ENCODE measurements at regions not wholly inside any gene's neighbourhood (a gene's known extent, or its start where the extent isn't known, plus 50 kb on each side); places are given as distances from the start of the nearest gene placed in this dataset.
"Not testable (repeated sequence)": the region's sequence is repeated elsewhere in the genome, so short reads cannot be mapped to it uniquely, and the experiment has no call there.

DNA sequence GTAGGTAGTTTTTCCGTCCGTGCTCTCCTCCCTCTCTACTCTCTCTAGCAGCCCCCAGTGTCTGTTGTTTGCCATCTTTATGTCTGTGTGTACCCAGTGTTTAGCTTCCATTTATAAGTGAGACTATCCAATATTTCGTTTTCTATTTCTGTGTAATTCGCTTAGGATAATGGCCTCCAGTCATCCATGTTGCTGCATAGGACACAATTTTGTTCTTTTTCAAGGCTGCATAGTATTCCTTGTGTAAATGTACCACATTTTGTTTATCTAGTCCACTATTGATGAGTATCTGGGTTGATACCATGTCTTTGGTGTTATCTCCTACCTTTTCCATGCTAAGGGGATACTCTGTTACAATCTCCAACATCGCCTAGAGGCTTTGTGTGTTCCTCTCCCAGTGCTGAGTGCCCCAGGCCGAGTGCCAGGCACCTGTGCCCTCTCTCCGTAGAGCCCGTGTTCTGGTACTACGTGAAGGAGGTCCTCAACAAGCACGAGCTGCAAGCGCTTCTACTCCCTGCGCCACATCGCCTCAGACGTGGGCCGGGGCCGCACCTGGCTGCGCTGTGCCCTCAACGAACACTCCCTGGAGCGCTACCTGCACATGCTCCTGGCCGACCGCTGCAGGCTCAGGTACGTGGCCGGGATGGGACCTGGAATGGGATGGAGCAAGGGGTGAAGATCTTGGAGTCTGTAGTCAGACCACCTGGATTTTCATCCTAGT is 51.0 kb downstream of the NPIPB11 start:
- H3K79me2 ChIP-seq (ENCODE audit: insufficient read depth, low read length); H3K9ac ChIP-seq (ENCODE audit: insufficient read depth, low read depth, low read length); H3K36me3 ChIP-seq (replicated peaks in 1 of 2; ENCODE audit: control insufficient read depth in 1 of 2, insufficient read depth in 2 of 2, low read length in 2 of 2); in situ Hi-C loops (cut with HindIII; ENCODE audit: extremely low pct_ligation_motif_present, low pct_unique_long_range_greater_than_20kb); DNase-seq (ENCODE audit: low spot score); H3K27ac ChIP-seq (ENCODE audit: extremely low read length, insufficient read depth, low read length); CTCF ChIA-PET (ENCODE audit: low intra/inter-chr PET ratio, low total read pairs); H2AFZ ChIP-seq (ENCODE audit: low read length); H3K4me2 ChIP-seq (ENCODE audit: low read depth, low read length); H4K20me1 ChIP-seq (ENCODE audit: insufficient read depth, low read length); POLR2A ChIA-PET; ATAC-seq; BruUV-seq (replicated peaks); FAIRE-seq; H3K4me3 ChIP-seq (replicated peaks in 1 of 3; ENCODE audit: insufficient read depth in 1 of 3, low read depth in 2 of 3, low read length in 3 of 3); H3K9me3 ChIP-seq (ENCODE audit: low read length); intact Hi-C loops (cut with micrococcal nuclease; ENCODE audit: unreplicated experiment); H3K27me3 ChIP-seq (ENCODE audit: control insufficient read depth in 1 of 2, insufficient read depth in 2 of 2, low read length in 2 of 2): not testable (repeated sequence)
- 91% methylated on average over 20 of the region's 23 CpGs for WGBS (ENCODE audit: low lambda C conversion rate)
- peaks cover 22% of the 10 kb centered on the region for H3K4me1 ChIP-seq (ENCODE audit: insufficient read depth, low read length)

- H3K27me3 ChIP-seq (ENCODE audit: control insufficient read depth in 1 of 2, insufficient read depth in 2 of 2, low read length in 2 of 2); FAIRE-seq; intact Hi-C loops (cut with micrococcal nuclease; ENCODE audit: unreplicated experiment); H3K4me2 ChIP-seq (ENCODE audit: low read depth, low read length); H4K20me1 ChIP-seq (ENCODE audit: insufficient read depth, low read length); H3K9ac ChIP-seq (ENCODE audit: insufficient read depth, low read depth, low read length); H3K79me2 ChIP-seq (ENCODE audit: insufficient read depth, low read length); CTCF ChIA-PET (ENCODE audit: low intra/inter-chr PET ratio, low total read pairs); H2AFZ ChIP-seq (ENCODE audit: low read length); H3K27ac ChIP-seq (ENCODE audit: extremely low read length, insufficient read depth, low read length); POLR2A ChIA-PET; H3K4me3 ChIP-seq (replicated peaks in 1 of 3; ENCODE audit: insufficient read depth in 1 of 3, low read depth in 2 of 3, low read length in 3 of 3); in situ Hi-C loops (cut with HindIII; ENCODE audit: extremely low pct_ligation_motif_present, low pct_unique_long_range_greater_than_20kb); ATAC-seq; DNase-seq (ENCODE audit: low spot score); H3K36me3 ChIP-seq (replicated peaks in 1 of 2; ENCODE audit: control insufficient read depth in 1 of 2, insufficient read depth in 2 of 2, low read length in 2 of 2); BruUV-seq (replicated peaks); H3K9me3 ChIP-seq (ENCODE audit: low read length): not testable (repeated sequence)
- 43% methylated on average over 2 of the region's 5 CpGs for WGBS (ENCODE audit: low lambda C conversion rate)
- TF ChIP-seq, protein P1, sequence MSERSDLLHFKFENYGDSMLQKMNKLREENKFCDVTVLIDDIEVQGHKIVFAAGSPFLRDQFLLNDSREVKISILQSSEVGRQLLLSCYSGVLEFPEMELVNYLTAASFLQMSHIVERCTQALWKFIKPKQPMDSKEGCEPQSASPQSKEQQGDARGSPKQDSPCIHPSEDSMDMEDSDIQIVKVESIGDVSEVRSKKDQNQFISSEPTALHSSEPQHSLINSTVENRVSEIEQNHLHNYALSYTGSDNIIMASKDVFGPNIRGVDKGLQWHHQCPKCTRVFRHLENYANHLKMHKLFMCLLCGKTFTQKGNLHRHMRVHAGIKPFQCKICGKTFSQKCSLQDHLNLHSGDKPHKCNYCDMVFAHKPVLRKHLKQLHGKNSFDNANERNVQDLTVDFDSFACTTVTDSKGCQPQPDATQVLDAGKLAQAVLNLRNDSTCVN (CRISPR knock-in tag; IDR thresholded peaks at IDR 0.05; ENCODE audit: borderline replicate concordance), result peak; percentile 48; the same call in 1 of the 2 replicates
- H3K4me1 ChIP-seq (ENCODE audit: insufficient read depth, low read length), result peaks cover 25% of the 10 kb centered on the region
Observed at GRCh38 chr16:29354449-29354848, 52.1 kb downstream of the NPIPB11 start.

All from HepG2 (cell line).